ENCODE measurements at regions not wholly inside any gene's neighbourhood (a gene's known extent, or its start where the extent isn't known, plus 50 kb on each side); places are given as distances from the start of the nearest gene placed in this dataset.
"Not testable (repeated sequence)": the region's sequence is repeated elsewhere in the genome, so short reads cannot be mapped to it uniquely, and the experiment has no call there.

DNA sequence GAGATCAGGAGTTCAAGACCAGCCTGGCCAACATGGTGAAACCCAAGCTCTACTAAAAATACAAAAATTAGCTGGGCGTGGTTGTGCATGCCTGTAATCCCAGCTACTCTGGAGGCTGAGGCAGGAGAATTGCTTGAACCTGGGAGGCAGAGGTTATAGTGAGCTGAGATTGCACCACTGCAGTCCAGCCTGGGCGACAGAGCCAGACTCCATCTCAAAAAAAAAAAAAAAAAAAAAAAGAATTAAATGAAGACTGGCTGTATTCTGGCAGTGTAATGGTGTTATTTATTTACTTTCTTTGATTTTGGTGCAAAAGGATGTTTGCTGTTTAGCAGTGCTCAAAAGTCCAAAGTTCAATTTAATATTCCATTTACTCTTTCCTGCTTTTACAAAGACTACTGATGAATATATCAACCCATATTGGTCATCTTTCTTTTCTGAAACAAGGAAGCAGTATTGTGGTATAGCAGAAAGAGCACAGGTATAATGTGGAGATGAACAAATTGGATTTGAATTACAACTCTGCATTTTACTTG, 198.4 kb upstream of the AHR start:
- WGBS (ENCODE audit: insufficient coverage, insufficient read length): no CpG with 5 or more reads among the region's 2 CpGs
- not testable (repeated sequence) for H3K27ac ChIP-seq (ENCODE audit: low read length); H3K9me3 ChIP-seq (ENCODE audit: control insufficient read depth, insufficient read depth, low read length); DNase-seq (ENCODE audit: low read depth, low spot score); H3K27me3 ChIP-seq (ENCODE audit: control insufficient read depth, insufficient read depth, low read length); H3K4me3 ChIP-seq (ENCODE audit: low read length); H3K4me1 ChIP-seq (ENCODE audit: control insufficient read depth, insufficient read depth, low read length); H3K36me3 ChIP-seq (ENCODE audit: control insufficient read depth, insufficient read depth, low read length)

- Histone ChIP-seq H3K9me3 (ENCODE audit: control insufficient read depth, insufficient read depth, low read length) (no peaks in the 10 kb centered on the region), H3K27ac (ENCODE audit: low read length) (no peak overlapping the region), H3K4me1 (ENCODE audit: control insufficient read depth, insufficient read depth, low read length) (no peaks in the 10 kb centered on the region), H3K36me3 (ENCODE audit: control insufficient read depth, insufficient read depth, low read length) (no peaks in the 10 kb centered on the region), H3K4me3 (ENCODE audit: low read length) (no peak overlapping the region), H3K27me3 (ENCODE audit: control insufficient read depth, insufficient read depth, low read length) (no peaks in the 10 kb centered on the region)
- no CpG with 5 or more reads among the region's 6 CpGs for WGBS (ENCODE audit: insufficient coverage, insufficient read length)
- DNase-seq (ENCODE audit: low read depth, low spot score): no peak
These were observed 197.2 kb upstream of the AHR start for GRCh38 chr7:17101207-17101696.

- no CpG with 5 or more reads among the region's 4 CpGs for WGBS (ENCODE audit: insufficient coverage, insufficient read length)
- Histone ChIP-seq H3K27ac (ENCODE audit: low read length) (no peak overlapping the region), H3K4me3 (ENCODE audit: low read length) (no peak overlapping the region), H3K4me1 (ENCODE audit: control insufficient read depth, insufficient read depth, low read length) (no peaks in the 10 kb centered on the region), H3K27me3 (ENCODE audit: control insufficient read depth, insufficient read depth, low read length) (no peaks in the 10 kb centered on the region), H3K9me3 (ENCODE audit: control insufficient read depth, insufficient read depth, low read length) (no peaks in the 10 kb centered on the region), H3K36me3 (ENCODE audit: control insufficient read depth, insufficient read depth, low read length) (no peaks in the 10 kb centered on the region)
- peak; percentile 20 for DNase-seq (ENCODE audit: low read depth, low spot score)
These were observed 195.3 kb upstream of the AHR start for GRCh38 chr7:17103170-17103569.

DNA sequence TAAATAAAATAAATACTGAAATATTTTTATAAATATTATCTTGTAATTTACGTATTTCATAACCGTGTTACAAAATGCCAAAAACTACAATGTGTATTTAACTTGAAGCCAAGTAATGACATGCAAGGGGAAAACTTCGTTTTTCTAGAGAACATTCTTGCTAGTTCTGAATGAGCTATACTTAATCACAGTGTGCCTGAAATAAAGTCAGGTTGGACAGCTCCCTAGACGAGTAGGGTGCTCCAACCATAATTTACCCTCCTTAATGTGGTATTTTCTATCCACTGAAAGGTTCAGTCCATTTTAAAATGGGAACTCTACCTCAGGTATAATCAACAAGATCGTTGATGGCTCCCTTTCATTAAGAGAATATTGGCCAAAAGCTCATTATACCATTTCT, 194.5 kb upstream of the AHR start:
- Histone ChIP-seq H3K9me3 (ENCODE audit: control insufficient read depth, insufficient read depth, low read length) (no peaks in the 10 kb centered on the region), H3K36me3 (ENCODE audit: control insufficient read depth, insufficient read depth, low read length) (no peaks in the 10 kb centered on the region), H3K4me1 (ENCODE audit: control insufficient read depth, insufficient read depth, low read length) (no peaks in the 10 kb centered on the region), H3K27me3 (ENCODE audit: control insufficient read depth, insufficient read depth, low read length) (no peaks in the 10 kb centered on the region), H3K27ac (ENCODE audit: low read length) (no peak overlapping the region), H3K4me3 (ENCODE audit: low read length) (no peak overlapping the region)
- no peak for DNase-seq (ENCODE audit: low read depth, low spot score)
- WGBS (ENCODE audit: insufficient coverage, insufficient read length): no CpG with 5 or more reads among the region's 5 CpGs

DNA sequence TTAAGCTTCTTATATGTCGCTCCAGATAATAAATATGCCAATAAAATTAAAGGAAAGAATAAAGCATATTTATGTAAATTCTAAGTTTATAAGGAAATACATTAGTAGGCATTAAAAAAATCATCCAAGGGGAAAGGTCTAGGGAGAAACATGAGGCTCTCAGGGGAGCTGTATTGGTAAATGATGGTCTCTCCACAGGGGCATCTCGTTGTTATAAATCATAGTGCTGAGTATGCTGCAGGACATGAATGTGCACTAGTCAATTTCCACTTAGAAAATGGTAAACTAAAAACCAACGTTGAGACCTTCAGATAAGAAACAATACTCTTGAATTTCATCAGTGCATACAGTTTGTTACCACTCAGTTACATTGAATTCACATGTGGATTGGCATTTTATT, 194.0 kb upstream of the AHR start:
- H3K9me3 ChIP-seq (ENCODE audit: control insufficient read depth, insufficient read depth, low read length): no peaks in the 10 kb centered on the region
- H3K36me3 ChIP-seq (ENCODE audit: control insufficient read depth, insufficient read depth, low read length): no peaks in the 10 kb centered on the region
- WGBS (ENCODE audit: insufficient coverage, insufficient read length): no CpG with 5 or more reads among the region's 3 CpGs
- no peak overlapping the region for H3K4me3 ChIP-seq (ENCODE audit: low read length)
- H3K4me1 ChIP-seq (ENCODE audit: control insufficient read depth, insufficient read depth, low read length): no peaks in the 10 kb centered on the region
- no peaks in the 10 kb centered on the region for H3K27me3 ChIP-seq (ENCODE audit: control insufficient read depth, insufficient read depth, low read length)
- no peak overlapping the region for H3K27ac ChIP-seq (ENCODE audit: low read length)
- no peak for DNase-seq (ENCODE audit: low read depth, low spot score)

DNA sequence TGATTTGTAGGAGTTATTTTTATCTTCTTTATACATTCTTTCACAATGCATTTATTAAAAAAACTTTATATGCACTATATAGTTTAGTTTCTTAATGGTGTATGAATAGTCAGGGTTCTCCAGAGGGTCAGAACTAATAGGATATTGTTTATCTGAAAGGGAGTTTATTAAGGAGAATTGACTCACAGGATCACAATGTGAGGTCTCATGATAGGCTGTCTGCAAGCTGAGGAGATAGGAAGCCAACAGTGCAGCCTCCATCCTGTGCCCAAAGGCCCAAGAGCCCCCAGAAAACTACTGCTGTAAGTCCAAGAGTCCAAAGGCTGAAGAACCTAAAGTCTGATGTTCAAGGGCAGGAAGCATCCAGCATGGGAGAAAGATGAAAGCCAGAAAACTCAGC, 192.8 kb upstream of the AHR start:
- Histone ChIP-seq H3K27ac (ENCODE audit: low read length) (no peak overlapping the region), H3K4me3 (ENCODE audit: low read length) (no peak overlapping the region), H3K9me3 (ENCODE audit: control insufficient read depth, insufficient read depth, low read length) (no peaks in the 10 kb centered on the region), H3K4me1 (ENCODE audit: control insufficient read depth, insufficient read depth, low read length) (no peaks in the 10 kb centered on the region), H3K27me3 (ENCODE audit: control insufficient read depth, insufficient read depth, low read length) (no peaks in the 10 kb centered on the region), H3K36me3 (ENCODE audit: control insufficient read depth, insufficient read depth, low read length) (no peaks in the 10 kb centered on the region)
- no peak for DNase-seq (ENCODE audit: low read depth, low spot score)

GRCh38 chr7:17108049-17108584, 190.3 kb upstream of the AHR start:
- Histone ChIP-seq H3K27me3 (ENCODE audit: control insufficient read depth, insufficient read depth, low read length) (no peaks in the 10 kb centered on the region), H3K9me3 (ENCODE audit: control insufficient read depth, insufficient read depth, low read length) (no peaks in the 10 kb centered on the region), H3K4me1 (ENCODE audit: control insufficient read depth, insufficient read depth, low read length) (no peaks in the 10 kb centered on the region), H3K36me3 (ENCODE audit: control insufficient read depth, insufficient read depth, low read length) (no peaks in the 10 kb centered on the region), H3K27ac (ENCODE audit: low read length) (no peak overlapping the region), H3K4me3 (ENCODE audit: low read length) (no peak overlapping the region)
- no CpG with 5 or more reads among the region's 2 CpGs for WGBS (ENCODE audit: insufficient coverage, insufficient read length)
- DNase-seq (ENCODE audit: low read depth, low spot score): no peak

DNA sequence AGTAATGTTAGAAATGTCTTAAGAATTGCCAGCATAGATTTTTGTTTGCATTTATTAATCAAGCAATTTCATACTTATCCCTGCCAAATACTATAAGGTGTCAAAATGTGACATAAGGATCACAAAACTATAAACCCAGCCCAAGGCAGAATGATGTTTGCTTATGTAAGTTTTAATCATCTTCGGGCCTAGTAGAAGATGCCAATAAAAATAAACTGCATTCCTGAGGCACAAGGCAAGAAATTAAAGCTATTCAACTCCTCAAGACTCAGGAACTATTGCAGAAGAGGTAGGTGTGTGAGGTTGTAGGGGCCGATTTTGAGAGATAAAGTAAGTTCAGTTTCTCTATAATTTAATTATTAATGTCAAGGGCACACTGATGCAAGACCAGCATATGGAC, 189.4 kb upstream of the AHR start:
- Histone ChIP-seq H3K4me1 (ENCODE audit: control insufficient read depth, insufficient read depth, low read length) (no peaks in the 10 kb centered on the region), H3K27me3 (ENCODE audit: control insufficient read depth, insufficient read depth, low read length) (no peaks in the 10 kb centered on the region), H3K36me3 (ENCODE audit: control insufficient read depth, insufficient read depth, low read length) (no peaks in the 10 kb centered on the region), H3K4me3 (ENCODE audit: low read length) (no peak overlapping the region), H3K9me3 (ENCODE audit: control insufficient read depth, insufficient read depth, low read length) (no peaks in the 10 kb centered on the region), H3K27ac (ENCODE audit: low read length) (no peak overlapping the region)
- no peak for DNase-seq (ENCODE audit: low read depth, low spot score)
- no CpG with 5 or more reads among the region's 2 CpGs for WGBS (ENCODE audit: insufficient coverage, insufficient read length)

DNA sequence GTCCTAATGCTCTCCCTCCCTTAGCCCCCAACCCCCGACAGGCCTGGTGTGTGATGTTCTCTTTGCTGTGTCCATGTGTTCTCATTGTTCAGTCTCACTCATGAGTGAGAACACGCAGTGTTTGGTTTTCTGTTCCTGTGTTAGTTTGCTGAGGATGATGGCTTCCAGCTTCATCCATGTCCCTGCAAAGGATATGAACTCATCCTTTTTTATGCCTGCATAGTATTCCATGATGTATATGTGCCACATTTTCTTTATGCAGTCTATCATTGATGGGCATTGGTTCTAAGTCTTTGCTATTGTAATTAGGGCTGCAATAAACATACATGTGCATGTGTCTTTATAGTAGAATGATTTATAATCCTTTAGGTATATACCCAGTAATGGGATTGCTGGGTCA, 184.7 kb upstream of the AHR start:
- not testable (repeated sequence) for H3K9me3 ChIP-seq (ENCODE audit: control insufficient read depth, insufficient read depth, low read length); H3K4me1 ChIP-seq (ENCODE audit: control insufficient read depth, insufficient read depth, low read length); H3K27ac ChIP-seq (ENCODE audit: low read length); DNase-seq (ENCODE audit: low read depth, low spot score); H3K27me3 ChIP-seq (ENCODE audit: control insufficient read depth, insufficient read depth, low read length); H3K4me3 ChIP-seq (ENCODE audit: low read length); H3K36me3 ChIP-seq (ENCODE audit: control insufficient read depth, insufficient read depth, low read length)
- no CpG with 5 or more reads among the region's 2 CpGs for WGBS (ENCODE audit: insufficient coverage, insufficient read length)

- peaks cover 1% of the 10 kb centered on the region; the same call in 1 of the 2 replicates for H3K4me1 ChIP-seq (ENCODE audit: control insufficient read depth, insufficient read depth, low read length)
- DNase-seq (ENCODE audit: low read depth, low spot score): no peak
- H3K27me3 ChIP-seq (ENCODE audit: control insufficient read depth, insufficient read depth, low read length): no peaks in the 10 kb centered on the region
- no peak overlapping the region for H3K27ac ChIP-seq (ENCODE audit: low read length)
- no peaks in the 10 kb centered on the region for H3K9me3 ChIP-seq (ENCODE audit: control insufficient read depth, insufficient read depth, low read length)
- no CpG with 5 or more reads among the region's 3 CpGs for WGBS (ENCODE audit: insufficient coverage, insufficient read length)
- H3K4me3 ChIP-seq (ENCODE audit: low read length): no peak overlapping the region
- H3K36me3 ChIP-seq (ENCODE audit: control insufficient read depth, insufficient read depth, low read length): no peaks in the 10 kb centered on the region
These were observed 180.0 kb upstream of the AHR start for GRCh38 chr7:17118412-17118811.

DNA sequence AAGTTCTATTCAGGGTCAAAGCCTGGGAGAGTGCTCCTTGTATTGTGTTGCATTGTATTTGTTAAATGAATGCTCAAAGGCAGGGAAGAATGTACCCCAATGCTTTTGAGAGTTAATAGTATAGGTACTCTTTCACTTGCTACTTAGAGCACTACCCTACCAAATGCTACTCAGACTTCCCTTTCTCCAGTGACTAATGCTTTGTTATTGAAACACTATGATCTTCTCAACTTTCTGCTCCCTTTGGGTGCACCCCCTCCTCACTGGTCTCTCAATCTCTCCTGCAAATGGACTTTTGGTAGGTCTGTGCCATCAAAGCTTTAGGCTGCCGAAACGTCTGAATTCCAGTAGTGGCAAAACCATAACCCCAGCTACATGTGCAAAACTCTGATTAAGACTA, 177.7 kb upstream of the AHR start:
- peaks cover 1% of the 10 kb centered on the region; the same call in 1 of the 2 replicates for H3K4me1 ChIP-seq (ENCODE audit: control insufficient read depth, insufficient read depth, low read length)
- H3K4me3 ChIP-seq (ENCODE audit: low read length): no peak overlapping the region
- no peaks in the 10 kb centered on the region for H3K36me3 ChIP-seq (ENCODE audit: control insufficient read depth, insufficient read depth, low read length)
- no peak overlapping the region for H3K27ac ChIP-seq (ENCODE audit: low read length)
- DNase-seq (ENCODE audit: low read depth, low spot score): no peak
- H3K27me3 ChIP-seq (ENCODE audit: control insufficient read depth, insufficient read depth, low read length): no peaks in the 10 kb centered on the region
- no peaks in the 10 kb centered on the region for H3K9me3 ChIP-seq (ENCODE audit: control insufficient read depth, insufficient read depth, low read length)
- no CpG with 5 or more reads among the region's 2 CpGs for WGBS (ENCODE audit: insufficient coverage, insufficient read length)
